ENCODE measurements at regions not wholly inside any gene's neighbourhood (a gene's known extent, or its start where the extent isn't known, plus 50 kb on each side); places are given as distances from the start of the nearest gene placed in this dataset.

- no peaks in the 10 kb centered on the region for H3K9me3 Mint-ChIP-seq
- no peaks in the 10 kb centered on the region for H3K4me1 Mint-ChIP-seq
- no peak overlapping the region for H3K27ac Mint-ChIP-seq
- H3K27me3 Mint-ChIP-seq (ENCODE audit: low read depth, poor library complexity): no peaks in the 10 kb centered on the region
- H3K36me3 Mint-ChIP-seq (ENCODE audit: low read depth): no peaks in the 10 kb centered on the region
- H3K4me3 Mint-ChIP-seq: no peak overlapping the region
- TF ChIP-seq CTCF (IDR thresholded peaks at IDR 0.05): no peak
- no peak for DNase-seq
Measured at GRCh38 chr18:60831971-60832370, 459.4 kb upstream of the MC4R start.

- Mint-ChIP-seq H3K36me3 (ENCODE audit: low read depth) (no peaks in the 10 kb centered on the region), H3K9me3 (peaks cover 18% of the 10 kb centered on the region), H3K4me1 (no peaks in the 10 kb centered on the region), H3K27ac (no peak overlapping the region), H3K4me3 (no peak overlapping the region), H3K27me3 (ENCODE audit: low read depth, poor library complexity) (no peaks in the 10 kb centered on the region)
- no peak for DNase-seq
- no peak for TF ChIP-seq CTCF (IDR thresholded peaks at IDR 0.05)
Measured at GRCh38 chr18:60838677-60839076, 466.1 kb upstream of the MC4R start.

GRCh38 chr18:60846396-60846795 lies 473.8 kb upstream of the MC4R start:
- Mint-ChIP-seq H3K4me3 (no peak overlapping the region), H3K27ac (no peak overlapping the region), H3K9me3 (peaks cover 30% of the 10 kb centered on the region), H3K4me1 (no peaks in the 10 kb centered on the region), H3K36me3 (ENCODE audit: low read depth) (no peaks in the 10 kb centered on the region), H3K27me3 (ENCODE audit: low read depth, poor library complexity) (no peaks in the 10 kb centered on the region)
- TF ChIP-seq CTCF (IDR thresholded peaks at IDR 0.05): no peak
- DNase-seq: no peak

- Mint-ChIP-seq H3K9me3 (peaks cover 23% of the 10 kb centered on the region), H3K4me1 (no peaks in the 10 kb centered on the region), H3K27ac (no peak overlapping the region), H3K27me3 (ENCODE audit: low read depth, poor library complexity) (no peaks in the 10 kb centered on the region), H3K4me3 (no peak overlapping the region), H3K36me3 (ENCODE audit: low read depth) (no peaks in the 10 kb centered on the region)
- no peak for DNase-seq
- TF ChIP-seq CTCF (IDR thresholded peaks at IDR 0.05): no peak
Measured at GRCh38 chr18:60847517-60847916, 474.9 kb upstream of the MC4R start.

- no peaks in the 10 kb centered on the region for H3K27me3 Mint-ChIP-seq (ENCODE audit: low read depth, poor library complexity)
- TF ChIP-seq CTCF (IDR thresholded peaks at IDR 0.05): no peak
- H3K4me3 Mint-ChIP-seq: no peak overlapping the region
- DNase-seq: no peak
- no peak overlapping the region for H3K27ac Mint-ChIP-seq
- H3K36me3 Mint-ChIP-seq (ENCODE audit: low read depth): no peaks in the 10 kb centered on the region
- no peaks in the 10 kb centered on the region for H3K9me3 Mint-ChIP-seq
- no peaks in the 10 kb centered on the region for H3K4me1 Mint-ChIP-seq
Measured at GRCh38 chr18:60861575-60861974, 471.7 kb upstream of the CDH20 start.

- TF ChIP-seq CTCF (IDR thresholded peaks at IDR 0.05): no peak
- Mint-ChIP-seq H3K4me1 (no peaks in the 10 kb centered on the region), H3K27ac (no peak overlapping the region), H3K27me3 (ENCODE audit: low read depth, poor library complexity) (no peaks in the 10 kb centered on the region), H3K4me3 (no peak overlapping the region), H3K9me3 (no peaks in the 10 kb centered on the region), H3K36me3 (ENCODE audit: low read depth) (no peaks in the 10 kb centered on the region)
- DNase-seq: no peak
Measured at GRCh38 chr18:60862988-60863387, 470.2 kb upstream of the CDH20 start.
